RWPE2 (cell line): ENCODE measurements at regions not wholly inside any gene's neighbourhood (a gene's known extent, or its start where the extent isn't known, plus 50 kb on each side); places are given as distances from the start of the nearest gene placed in this dataset.

ENCODE experiments used
- ATAC-seq: fragments of 200-7000 bp; cut with Tn5 transposase; 3 replicates; pipeline ENCODE4 v1.9.1; 2021; ENCODE audit warnings: low read depth
- DNase-seq: peaks from one replicate; pipeline ENCODE4 v3.0.0-alpha.2; 2020; ENCODE audit warnings: low spot score
- H3K27ac ChIP-seq: fragments of 450-650 bp; 2 replicates; pipeline ENCODE4 v1.5.1; 2017; ENCODE audit warnings: mild to moderate bottlenecking; ENCODE audit not compliant: poor library complexity, severe bottlenecking
- H3K27me3 ChIP-seq: fragments of 250-450 bp; sonication (Bioruptor Pico); 2 replicates; pipeline ENCODE4 v1.5.1; 2021; ENCODE audit warnings: mild to moderate bottlenecking, moderate library complexity; ENCODE audit not compliant: insufficient read depth, poor library complexity, severe bottlenecking
- H3K36me3 ChIP-seq: fragments of 250-450 bp; sonication (Bioruptor Pico); 2 replicates; pipeline ENCODE4 v1.5.1; 2020; ENCODE audit warnings: low read depth, mild to moderate bottlenecking, moderate library complexity
- H3K4me1 ChIP-seq: fragments of 250-450 bp; sonication (Bioruptor Pico); 2 replicates; pipeline ENCODE4 v1.5.1; 2021; ENCODE audit warnings: mild to moderate bottlenecking, moderate library complexity; ENCODE audit not compliant: insufficient read depth, poor library complexity, severe bottlenecking
- H3K4me3 ChIP-seq: fragments of 250-450 bp; sonication (Bioruptor Pico); 2 replicates; pipeline ENCODE4 v1.5.1; 2021; ENCODE audit warnings: mild to moderate bottlenecking, moderate library complexity; ENCODE audit not compliant: severe bottlenecking
- H3K9me3 ChIP-seq: fragments of 250-450 bp; sonication (Bioruptor Pico); 2 replicates; pipeline ENCODE4 v1.5.1; 2021; ENCODE audit warnings: mild to moderate bottlenecking, moderate library complexity; ENCODE audit not compliant: severe bottlenecking
- CTCF ChIP-seq: fragments of 450-650 bp; IDR thresholded peaks from one replicate; pipeline ENCODE4 v1.5.1; 2017; ENCODE audit warnings: mild to moderate bottlenecking, moderate library complexity; ENCODE audit not compliant: poor library complexity, severe bottlenecking

DNA sequence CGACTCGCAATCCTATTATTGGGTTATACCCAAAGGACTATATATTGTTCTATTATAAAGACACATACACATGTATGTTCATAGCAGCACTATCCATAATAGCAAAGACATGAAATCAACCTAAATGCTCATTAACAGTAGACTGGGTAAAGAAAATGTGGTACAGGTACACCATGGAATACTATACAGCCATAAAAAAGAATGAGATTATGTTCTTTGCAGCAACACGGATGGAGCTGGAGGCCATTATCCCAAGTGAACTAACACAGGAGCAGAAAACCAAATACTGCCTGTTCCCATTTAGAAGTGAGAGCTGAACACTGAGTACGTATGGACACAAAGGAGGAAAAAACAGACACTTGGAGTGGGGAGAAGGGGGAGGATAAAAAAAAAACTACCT is 536.8 kb upstream of the DPP6 start:
- Histone ChIP-seq H3K9me3 (no peaks in the 10 kb centered on the region), H3K4me1 (no peaks in the 10 kb centered on the region), H3K27ac (no peak overlapping the region), H3K27me3 (no peaks in the 10 kb centered on the region), H3K36me3 (no peaks in the 10 kb centered on the region), H3K4me3 (no peak overlapping the region)
- TF ChIP-seq CTCF = no peak
- no peak for DNase-seq
- ATAC-seq = no peak

GRCh38 chr7:153518201-153518984 is 533.8 kb upstream of the DPP6 start:
- DNase-seq (no peak), ATAC-seq (no peak)
- no peak for TF ChIP-seq CTCF
- Histone ChIP-seq H3K4me1 (no peaks in the 10 kb centered on the region), H3K9me3 (no peaks in the 10 kb centered on the region), H3K36me3 (no peaks in the 10 kb centered on the region), H3K27ac (no peak overlapping the region), H3K4me3 (no peak overlapping the region), H3K27me3 (no peaks in the 10 kb centered on the region)

- Histone ChIP-seq H3K27me3 (no peaks in the 10 kb centered on the region), H3K36me3 (no peaks in the 10 kb centered on the region), H3K27ac (no peak overlapping the region), H3K4me3 (no peak overlapping the region), H3K4me1 (no peaks in the 10 kb centered on the region), H3K9me3 (no peaks in the 10 kb centered on the region)
- TF ChIP-seq CTCF = no peak
- ATAC-seq (no peak), DNase-seq (no peak)
Observed at GRCh38 chr7:153521370-153521769, 530.8 kb upstream of the DPP6 start.

DNA sequence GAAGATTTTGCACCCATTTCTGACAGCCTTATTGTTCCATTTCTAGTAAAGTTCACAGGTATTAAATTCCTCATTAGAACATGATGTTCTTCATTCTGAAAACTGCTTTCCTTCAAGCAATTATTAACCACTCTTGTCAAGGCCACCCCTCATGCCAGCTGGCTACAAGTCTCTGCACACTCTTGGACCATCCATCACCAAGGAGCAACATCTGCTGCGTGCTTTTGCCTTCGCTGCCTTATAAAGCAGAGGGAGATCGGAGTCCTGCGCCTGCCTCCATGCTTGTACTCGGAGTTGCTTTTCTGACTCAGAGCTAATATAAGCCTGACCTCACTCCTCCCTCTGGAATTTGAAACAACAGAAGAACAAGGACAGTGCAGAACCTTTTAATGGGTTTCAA is 529.9 kb upstream of the DPP6 start:
- Histone ChIP-seq H3K27ac (no peak overlapping the region), H3K36me3 (no peaks in the 10 kb centered on the region), H3K4me3 (no peak overlapping the region), H3K4me1 (no peaks in the 10 kb centered on the region), H3K9me3 (no peaks in the 10 kb centered on the region), H3K27me3 (no peaks in the 10 kb centered on the region)
- ATAC-seq = no peak
- no peak for TF ChIP-seq CTCF
- no peak for DNase-seq

GRCh38 chr7:153523320-153524015 is 528.7 kb upstream of the DPP6 start:
- ATAC-seq = no peak
- no peak for TF ChIP-seq CTCF
- Histone ChIP-seq H3K4me1 (no peaks in the 10 kb centered on the region), H3K4me3 (no peak overlapping the region), H3K9me3 (no peaks in the 10 kb centered on the region), H3K36me3 (no peaks in the 10 kb centered on the region), H3K27me3 (no peaks in the 10 kb centered on the region), H3K27ac (no peak overlapping the region)
- no peak for DNase-seq
